ENCODE measurements at regions not wholly inside any gene's neighbourhood (a gene's known extent, or its start where the extent isn't known, plus 50 kb on each side); places are given as distances from the start of the nearest gene placed in this dataset.
"Not testable (repeated sequence)": the region's sequence is repeated elsewhere in the genome, so short reads cannot be mapped to it uniquely, and the experiment has no call there.

DNA sequence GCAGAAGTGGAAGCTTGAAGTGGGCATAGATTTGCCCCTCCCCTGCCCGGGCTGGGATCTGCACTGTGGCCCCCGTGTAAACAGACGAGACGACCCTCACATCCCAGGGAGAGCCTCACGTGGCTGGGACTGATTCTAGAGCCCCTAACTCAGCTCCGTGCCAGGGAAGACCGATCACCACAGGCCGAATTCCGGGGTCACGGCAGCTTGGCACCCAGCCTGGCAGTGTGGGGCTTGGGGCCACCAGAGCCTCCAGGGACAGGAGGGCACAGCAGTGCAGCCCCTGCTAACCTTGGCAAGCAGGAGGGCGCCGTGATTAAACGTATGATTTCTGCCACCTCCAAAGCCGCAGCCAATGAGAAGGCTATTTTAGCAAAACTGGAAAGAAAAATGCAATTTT is 198.7 kb upstream of the ZNF469 start:
- not testable (repeated sequence) for DNase-seq (ENCODE audit: low spot score in 2 of 2); FAIRE-seq

DNA sequence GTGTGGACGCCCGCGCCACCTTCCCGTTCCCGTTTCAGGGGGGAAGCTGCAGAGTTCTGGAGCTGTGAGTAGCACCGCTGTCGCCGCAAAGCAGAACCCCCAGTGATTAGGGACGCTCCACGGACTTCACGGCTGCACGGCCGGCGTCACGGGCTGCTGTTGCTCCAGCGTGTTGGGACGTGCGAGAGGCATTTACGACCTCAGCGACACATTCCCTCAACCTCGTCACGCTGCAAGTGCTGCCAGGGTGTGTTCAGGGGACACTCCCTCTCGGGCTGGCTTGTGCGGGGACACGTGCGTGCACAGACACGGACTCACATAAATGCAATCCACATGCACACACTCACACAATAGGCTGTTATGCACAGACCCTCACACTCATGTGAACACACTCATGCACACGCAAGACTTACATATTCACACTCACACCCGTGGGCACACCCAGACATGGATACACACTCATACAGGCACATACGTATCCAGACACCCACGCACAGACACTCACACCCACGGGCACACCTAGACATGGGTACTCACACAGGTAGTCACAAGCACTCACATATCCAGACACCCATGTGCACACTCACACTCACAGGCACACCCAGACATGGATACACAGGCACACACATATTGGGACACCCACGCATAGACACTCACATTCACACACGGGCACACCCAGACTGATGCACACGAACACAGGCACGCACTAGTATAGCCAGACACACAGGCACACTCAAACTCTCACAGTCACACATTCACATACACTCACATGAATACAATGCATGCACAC is 198.0 kb upstream of the ZNF469 start:
- FAIRE-seq = not testable (repeated sequence)

DNA sequence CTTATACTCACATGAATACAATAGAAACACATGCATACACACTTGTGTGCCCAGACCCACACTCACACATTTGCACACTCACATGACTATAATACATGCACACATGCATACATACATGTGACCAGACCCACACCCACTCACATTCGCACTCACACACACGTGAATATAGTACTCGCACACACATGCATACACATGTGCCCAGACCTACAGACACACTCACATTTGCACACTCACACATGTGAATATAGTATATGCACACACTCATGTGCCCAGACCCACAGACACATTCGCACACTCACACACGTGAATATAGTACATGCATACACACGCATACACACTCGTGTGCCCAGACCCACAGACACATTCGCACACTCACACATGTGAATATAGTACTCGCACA is 197.4 kb upstream of the ZNF469 start:
- FAIRE-seq; DNase-seq (ENCODE audit: low spot score in 2 of 2): not testable (repeated sequence)

More for the DNA sequence above, 198.0 kb upstream of the ZNF469 start:
- DNase-seq (ENCODE audit: low spot score in 2 of 2) = not testable (repeated sequence)

DNA sequence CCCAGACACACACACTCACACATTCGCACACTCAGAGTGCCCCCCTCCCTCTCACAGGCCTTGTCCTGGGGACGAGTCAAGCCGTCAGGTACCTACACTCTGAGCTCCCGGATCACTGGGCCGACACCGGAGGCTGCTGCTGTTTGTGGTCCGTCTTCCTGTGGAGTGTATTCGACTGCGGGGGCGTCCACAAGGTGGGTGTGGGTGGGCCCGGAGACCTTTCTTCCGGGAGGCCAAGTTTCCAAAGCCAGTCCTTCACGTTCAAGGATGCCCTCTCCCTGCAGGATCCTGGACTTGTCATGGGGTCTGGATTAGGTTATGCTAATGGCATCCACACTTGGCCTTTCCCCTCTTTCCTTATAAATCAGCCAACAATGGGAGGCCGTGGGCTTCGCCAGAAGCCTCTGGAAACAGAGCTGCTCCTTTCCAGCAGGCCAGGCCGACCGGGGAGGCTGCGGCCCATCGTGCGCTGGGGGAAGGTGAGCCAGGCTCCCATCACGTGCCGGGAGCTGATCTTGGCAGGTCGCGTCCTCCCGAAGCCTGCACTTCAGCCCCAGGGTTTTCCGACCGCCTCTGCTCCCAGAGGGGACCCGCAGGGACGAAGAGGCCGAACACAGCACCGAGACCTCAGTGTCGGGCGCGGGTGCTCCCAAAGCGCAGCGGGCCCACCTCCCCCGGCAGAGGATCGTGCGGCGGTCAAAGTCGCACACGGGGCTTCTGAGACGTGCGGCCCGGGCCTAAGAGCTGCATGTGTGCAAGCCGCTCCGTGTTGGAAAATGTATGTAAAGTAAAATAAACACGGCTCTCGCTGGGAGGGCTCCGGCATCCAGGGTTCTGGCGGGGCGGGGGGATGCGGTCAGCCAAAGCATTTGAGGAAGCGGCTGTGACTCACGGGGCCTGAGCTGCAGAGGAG is 196.5 kb upstream of the ZNF469 start:
- DNase-seq (ENCODE audit: low spot score in 2 of 2); FAIRE-seq: not testable (repeated sequence)

DNA sequence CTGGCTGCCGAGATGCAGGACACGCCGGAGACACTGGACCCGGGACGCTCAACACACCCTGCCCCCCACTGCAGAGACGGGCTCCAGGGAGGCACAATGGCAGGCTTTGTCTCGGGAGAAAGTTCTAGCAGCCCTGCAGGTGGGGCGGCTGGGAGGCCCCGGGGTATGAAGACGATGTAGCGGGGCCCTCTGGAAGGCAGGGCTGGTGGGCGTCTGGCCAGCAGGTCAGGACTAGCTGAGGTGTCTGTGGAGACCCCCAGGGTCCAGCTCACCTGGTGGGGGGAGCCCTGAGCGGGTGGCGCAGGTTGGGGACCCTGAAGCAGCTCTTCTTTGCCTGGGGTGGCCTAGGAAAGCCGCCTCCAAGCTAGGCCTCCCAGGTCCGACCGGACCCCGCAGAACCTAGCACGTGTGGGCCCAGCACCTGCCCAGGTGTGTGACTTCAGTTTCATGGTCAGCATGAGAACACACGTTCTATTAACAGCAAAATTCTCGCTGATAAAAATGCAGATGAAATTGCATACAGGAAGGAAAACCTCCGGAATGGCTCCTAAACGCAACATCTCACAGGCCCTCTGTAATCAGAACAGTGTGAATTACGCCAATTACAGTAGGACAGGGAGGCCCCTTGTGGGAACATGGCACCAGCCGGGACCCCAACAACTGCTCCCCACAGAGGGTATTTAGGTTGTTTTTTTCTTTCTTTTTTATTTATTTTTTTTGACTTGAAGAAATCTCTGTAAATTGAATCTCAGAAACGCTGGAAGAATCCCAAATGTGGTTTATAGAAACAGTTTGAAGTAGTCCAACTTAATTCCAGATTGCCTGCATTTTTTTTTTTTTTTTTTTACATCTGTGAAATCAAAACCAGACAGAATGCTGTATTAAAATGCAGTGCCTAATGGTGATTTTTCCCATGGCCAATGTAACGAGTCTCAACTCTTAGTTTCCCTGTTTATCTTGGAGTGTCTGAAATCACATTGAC is 195.6 kb upstream of the ZNF469 start:
- not testable (repeated sequence) for DNase-seq (ENCODE audit: low spot score in 2 of 2); FAIRE-seq

DNA sequence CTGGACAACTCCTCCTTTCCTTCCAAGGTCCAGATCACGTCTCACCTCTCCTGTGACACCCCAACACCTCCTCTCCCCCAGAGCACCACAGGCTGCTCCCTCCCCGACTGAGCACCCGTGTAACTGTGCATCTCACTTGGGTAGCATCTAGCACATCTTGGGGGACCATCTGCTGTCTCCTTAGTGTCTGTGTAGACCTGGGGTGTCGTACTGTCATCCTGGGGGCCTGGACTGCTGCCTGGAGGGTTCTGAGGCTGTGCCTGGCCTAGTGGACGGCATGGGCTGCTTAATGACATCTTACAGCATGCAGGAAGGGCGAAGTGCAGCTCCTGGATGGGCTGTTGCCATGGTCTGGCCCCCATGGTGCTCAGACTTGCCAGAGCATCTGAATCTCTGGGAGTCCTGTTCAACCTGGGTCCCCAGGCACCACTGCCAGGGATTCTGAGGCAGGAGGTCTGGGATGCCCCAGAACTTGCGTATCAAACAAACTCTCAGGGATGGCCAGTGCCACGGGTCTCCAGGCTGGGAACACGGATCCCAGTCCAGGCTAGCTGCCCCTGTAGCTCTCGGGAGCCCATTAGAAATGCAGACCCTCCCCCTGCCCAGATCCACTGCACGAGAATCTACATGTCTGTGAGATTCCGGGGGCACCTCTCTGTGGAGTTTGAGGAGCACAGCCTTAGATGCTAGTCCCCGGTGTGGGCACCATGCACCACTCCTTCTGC is 194.4 kb upstream of the ZNF469 start:
- not testable (repeated sequence) for FAIRE-seq; DNase-seq (ENCODE audit: low spot score in 2 of 2)

DNA sequence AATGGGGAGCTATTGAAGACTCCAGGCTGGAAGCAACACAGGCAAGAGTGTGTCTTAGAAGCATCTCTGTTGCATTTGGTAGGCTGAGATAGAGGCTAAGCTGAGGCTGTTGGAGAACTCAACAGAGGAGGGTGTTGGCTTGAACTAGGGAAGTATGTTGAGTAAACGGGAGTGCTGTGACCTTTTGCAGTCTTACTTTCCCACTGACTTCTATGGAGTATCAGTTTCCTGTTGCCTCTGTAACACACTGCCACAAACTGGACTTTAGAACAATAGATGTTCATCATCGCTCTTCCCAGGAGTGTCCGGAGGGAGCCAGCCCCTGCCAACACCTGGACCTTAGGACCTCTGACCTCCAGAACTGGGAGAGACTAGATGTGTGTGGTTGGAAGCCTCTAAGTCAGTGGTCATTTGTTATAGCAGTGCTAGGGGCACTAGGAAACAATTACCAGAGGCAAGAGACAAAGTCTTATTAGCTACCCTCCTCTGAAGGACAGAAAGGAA is 192.1 kb upstream of the ZNF469 start:
- DNase-seq (ENCODE audit: low spot score in 2 of 2); FAIRE-seq: not testable (repeated sequence)

DNA sequence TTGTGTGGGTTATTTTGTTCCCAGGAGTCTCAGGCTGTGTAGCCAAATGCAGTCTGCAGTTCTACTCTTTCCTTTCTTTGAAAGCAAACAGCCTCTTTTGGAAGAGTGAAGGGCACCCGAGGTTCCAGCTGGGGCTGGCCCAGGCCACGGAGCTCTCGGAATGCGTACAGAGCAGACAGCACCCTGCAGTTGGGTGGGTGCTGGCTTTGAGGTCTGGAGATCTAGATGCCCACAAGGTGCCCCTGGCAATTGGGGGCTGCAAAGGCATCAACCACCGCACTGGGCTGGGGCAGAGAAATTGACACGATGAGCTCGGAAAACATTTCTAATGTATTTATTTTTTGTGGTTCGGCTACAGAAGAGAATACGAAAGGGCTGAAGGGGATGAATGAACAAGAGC is 191.6 kb upstream of the ZNF469 start:
- FAIRE-seq = not testable (repeated sequence)

DNA sequence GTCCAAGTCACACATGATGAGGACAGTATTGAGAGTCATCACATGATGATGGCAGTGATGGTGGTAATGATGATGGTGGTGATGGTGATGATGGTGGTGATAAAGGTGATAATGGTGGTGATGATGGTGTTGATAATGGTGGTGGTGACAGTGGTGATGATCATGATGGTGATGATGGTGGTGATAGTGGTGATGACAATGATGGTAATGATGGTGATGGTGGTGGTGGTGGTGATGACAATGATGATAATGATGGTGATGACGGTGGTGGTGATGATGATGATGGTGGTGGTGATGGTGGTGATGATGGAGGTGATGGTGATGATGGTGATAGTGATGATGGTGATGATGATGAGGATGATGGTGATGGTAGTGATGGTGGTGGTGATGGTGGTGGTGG is 190.2 kb upstream of the ZNF469 start:
- no peak for DNase-seq (ENCODE audit: low spot score in 2 of 2)
- no peak for FAIRE-seq

More for the DNA sequence above, 191.6 kb upstream of the ZNF469 start:
- DNase-seq (ENCODE audit: low spot score in 2 of 2) = not testable (repeated sequence)

DNA sequence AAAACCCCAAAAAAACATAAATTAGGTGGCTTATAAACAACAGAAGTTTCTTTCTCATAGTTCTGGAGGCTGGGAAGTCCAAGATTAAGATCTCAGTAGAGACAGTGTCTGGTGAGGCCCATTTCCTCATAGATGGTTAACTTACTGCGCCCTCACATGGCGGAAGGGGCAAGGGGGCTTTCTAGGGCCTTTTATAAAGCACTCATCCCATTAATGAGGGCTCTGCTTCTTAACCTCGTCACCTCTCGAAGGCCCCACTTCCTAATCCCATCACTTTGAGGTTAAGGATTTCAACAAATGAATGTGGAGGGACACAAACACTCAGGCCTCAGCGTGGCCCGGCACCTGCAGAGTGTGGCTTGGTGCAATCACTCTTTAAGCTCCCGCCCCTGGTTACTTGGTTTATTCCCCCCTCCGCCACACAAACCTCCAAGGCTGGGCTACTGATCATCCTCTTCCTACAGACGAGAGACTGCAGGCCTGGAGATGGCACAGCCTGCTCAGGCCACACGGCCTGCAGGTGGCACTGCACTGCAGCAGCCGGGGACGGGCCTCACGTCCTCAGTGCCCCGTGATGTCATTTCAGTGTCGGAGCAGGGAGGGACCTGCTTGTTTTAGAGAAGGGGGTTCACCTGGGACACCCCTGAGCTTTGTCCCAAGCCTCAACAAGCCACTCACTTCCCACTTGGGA is 188.9 kb upstream of the ZNF469 start:
- not testable (repeated sequence) for DNase-seq (ENCODE audit: low spot score in 2 of 2); FAIRE-seq

DNA sequence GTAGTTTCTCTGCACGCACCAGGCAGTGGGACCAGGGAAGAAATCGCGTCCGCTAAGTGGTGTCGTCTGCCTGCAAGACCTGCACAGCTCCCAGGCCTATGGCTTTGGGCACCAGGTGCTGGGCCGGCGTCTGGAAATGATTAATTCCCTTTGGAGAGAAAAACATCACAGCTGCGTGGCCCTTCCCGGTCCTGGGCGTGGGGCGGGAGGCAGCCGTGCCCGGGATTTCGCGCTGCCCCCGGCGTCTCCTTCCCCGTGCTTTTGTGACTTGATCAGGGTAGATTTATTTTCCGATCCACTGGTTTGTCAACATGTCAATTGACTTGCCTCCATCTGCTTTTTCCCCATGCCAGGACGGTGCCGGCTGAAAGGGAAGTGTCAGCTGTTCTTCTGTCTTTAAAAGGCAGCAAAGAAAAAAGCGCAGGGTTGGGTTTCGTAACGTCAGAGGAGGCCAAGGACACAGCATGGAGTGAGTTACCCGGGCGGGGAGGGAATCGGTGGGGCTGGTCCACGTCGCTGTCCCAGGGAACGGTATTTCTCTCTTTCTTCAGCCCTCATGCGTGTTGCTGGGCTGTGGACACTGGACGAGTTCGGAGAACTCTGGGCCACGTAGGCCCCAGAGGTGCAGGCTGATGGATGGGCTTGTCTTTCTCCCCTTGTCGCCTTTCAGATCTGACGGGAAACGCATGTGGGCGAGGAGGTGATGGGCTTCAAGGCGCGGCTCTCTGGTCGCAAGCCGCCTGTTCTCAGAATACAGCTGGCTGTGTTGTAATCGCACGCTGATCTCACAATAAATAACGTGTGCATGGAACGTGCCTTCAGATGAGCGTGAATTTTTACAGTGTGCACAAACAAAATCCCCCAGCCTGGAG is 188.1 kb upstream of the ZNF469 start:
- no peak for FAIRE-seq
- DNase-seq (ENCODE audit: low spot score in 2 of 2) = peak; percentile 37 to 40

DNA sequence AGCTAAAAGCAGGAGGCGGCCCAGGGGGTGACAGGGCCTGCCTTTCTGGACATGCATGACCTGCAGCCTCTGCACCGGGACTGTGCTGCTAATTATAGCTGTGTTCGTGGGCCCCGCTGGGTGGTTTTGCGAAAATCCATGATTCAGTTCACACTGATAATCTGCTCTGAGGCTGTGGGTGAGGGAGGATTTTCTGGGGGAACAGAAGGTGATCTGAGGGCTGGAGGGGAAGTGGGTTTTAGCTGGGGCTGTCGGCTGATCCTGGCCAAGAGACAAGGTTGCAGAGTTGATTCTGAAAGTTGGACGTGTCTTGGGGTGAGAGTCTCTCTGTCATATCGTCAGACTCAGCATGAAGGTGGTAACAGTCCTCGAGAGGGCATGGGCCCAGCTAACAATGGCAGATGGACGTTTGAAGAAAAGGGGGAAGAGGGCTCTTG is 187.5 kb upstream of the ZNF469 start:
- FAIRE-seq (no peak), DNase-seq (ENCODE audit: low spot score in 2 of 2) (no peak)

DNA sequence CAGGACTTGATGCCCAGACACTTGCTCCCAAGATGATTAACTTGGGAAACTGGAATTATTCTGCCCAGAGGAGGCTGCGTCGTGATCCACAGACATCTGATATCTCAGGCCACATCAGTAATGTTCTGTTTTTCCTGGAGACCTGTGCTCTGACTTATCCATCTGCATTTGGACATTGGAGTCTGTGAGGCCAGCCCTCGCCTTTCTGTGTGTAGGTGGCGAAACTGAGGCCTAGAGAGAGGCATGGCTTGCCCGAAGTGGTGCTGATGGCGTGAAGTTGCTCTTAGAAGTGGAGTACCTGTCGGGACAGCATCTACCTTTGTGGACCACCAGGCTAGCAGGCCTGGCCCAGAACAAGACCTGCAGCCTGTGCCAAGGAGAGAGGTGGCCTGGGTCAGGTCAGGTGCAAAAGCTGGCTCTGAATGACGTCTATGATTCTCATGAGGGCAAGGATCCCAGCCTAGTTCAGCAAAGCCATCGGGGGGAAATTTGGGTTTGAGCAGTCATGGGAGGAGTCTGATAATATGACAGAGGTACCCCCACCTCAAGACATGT is 186.8 kb upstream of the ZNF469 start:
- no peak for FAIRE-seq
- DNase-seq (ENCODE audit: low spot score in 2 of 2) = no peak

DNA sequence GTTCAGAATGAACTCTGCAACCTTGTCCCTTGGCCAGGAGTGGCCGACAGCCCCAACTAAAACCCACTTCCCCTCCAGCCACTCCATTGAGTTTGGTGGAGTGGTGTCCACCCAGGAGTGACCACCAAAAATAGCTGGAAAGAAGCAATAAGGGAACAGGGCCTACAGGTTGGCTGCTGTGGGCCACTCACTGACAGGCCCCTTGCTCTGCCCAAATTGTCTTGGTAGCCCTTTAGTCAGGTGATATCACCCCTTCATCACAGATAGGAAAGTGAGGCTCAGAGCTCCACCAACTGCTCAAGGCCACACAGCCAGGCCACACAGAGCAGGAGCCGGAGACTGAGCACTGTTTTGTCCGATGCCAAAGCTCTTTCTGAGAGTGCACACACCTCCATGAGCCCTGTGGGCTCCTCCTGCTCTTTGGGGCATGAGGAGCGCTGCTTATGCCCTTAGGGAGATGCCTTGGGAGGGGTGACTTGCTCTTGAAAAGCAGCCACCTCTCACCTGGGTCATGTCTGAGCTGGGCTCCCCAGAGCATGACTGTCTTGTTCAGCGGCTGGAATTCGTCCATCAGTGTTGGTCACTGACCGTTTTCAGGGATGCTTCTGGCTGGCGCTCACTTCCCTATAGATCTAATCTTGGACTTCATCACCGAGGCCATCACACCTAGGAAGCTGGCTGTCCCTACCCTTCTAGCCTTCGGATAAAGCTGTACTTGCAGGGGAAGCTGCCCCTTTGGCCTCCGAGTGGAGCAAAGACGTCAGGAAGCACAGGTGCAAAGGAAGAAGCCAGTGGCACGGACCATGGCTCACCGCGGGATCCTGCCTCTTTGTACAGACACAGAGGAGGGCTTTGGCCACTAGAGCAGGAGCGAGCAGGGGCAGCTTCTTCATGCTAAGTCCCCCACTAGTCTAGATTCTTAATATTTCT is 186.0 kb upstream of the ZNF469 start:
- DNase-seq (ENCODE audit: low spot score in 2 of 2) (no peak), FAIRE-seq (no peak)

DNA sequence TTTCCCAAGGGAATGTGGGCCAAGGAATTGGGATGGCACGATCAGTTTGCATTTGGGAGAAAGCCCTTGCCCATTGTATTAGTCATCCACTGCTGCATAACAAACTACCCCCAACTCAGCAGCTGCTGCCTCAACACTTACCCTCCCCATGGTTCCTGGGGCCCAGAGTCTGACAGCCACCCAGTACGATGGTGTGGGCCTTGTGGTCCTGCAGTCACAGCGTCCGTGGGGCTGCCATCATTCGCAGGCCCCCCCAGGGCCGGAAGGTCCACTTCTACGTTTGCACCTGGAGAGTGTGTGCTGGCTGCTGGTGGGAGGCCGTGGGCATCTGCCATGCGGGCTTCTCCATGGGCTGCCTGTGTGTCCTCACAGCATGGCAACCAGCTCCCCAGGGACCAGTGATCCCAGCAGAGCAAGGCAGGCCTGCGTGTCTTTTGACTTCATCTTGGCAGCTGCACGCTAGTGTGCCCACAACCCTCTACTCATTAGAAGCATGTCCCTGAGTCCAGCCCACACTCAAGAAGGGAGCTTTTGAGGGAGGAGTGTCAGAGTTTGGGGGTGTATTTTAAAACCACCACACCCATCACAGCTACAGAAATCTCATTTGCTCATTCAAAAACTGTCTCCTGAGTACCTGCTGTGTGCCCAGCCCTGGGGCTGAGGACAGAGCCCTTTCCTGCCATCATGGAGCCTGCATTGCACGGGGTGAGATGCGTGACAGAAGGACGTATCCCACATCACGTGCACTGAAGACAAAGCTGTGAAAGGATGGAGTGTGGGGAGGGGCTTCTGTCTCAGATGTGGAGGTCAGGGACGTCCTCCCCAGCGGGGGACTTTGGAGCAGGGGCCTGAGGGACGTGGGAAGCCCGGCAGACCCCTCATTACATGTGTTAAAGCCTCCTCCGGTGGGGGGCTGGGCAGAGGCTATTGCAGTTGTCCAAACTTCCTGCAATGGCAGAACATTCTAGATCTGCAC is 185.0 kb upstream of the ZNF469 start:
- no peak for DNase-seq (ENCODE audit: low spot score in 2 of 2)
- FAIRE-seq = no peak
